ENCODE measurements at regions not wholly inside any gene's neighbourhood (a gene's known extent, or its start where the extent isn't known, plus 50 kb on each side); places are given as distances from the start of the nearest gene placed in this dataset.

- TF ChIP-seq GATA3 (IDR thresholded peaks at IDR 0.05; ENCODE audit: low read depth, low read length) (no peak), GATA2 (IDR thresholded peaks at IDR 0.05; ENCODE audit: low read depth, low read length) (no peak)
These were observed 161.3 kb downstream of the ZNF608 start for GRCh38 chr5:124584991-124585715.

GRCh38 chr5:124583469-124584350 lies 162.7 kb downstream of the ZNF608 start:
- no peak for TF ChIP-seq GATA3 (IDR thresholded peaks at IDR 0.05; ENCODE audit: low read depth, low read length)
- no peak for TF ChIP-seq GATA2 (IDR thresholded peaks at IDR 0.05; ENCODE audit: low read depth, low read length)

GRCh38 chr5:124582561-124582840 lies 163.9 kb downstream of the ZNF608 start:
- TF ChIP-seq GATA2 (IDR thresholded peaks at IDR 0.05; ENCODE audit: low read depth, low read length) (no peak), GATA3 (IDR thresholded peaks at IDR 0.05; ENCODE audit: low read depth, low read length) (no peak)

GRCh38 chr5:124581738-124582560 lies 164.5 kb downstream of the ZNF608 start:
- no peak for TF ChIP-seq GATA3 (IDR thresholded peaks at IDR 0.05; ENCODE audit: low read depth, low read length)
- no peak for TF ChIP-seq GATA2 (IDR thresholded peaks at IDR 0.05; ENCODE audit: low read depth, low read length)

GRCh38 chr5:124580925-124581737 lies 165.3 kb downstream of the ZNF608 start:
- TF ChIP-seq GATA3 (IDR thresholded peaks at IDR 0.05; ENCODE audit: low read depth, low read length) (no peak), GATA2 (IDR thresholded peaks at IDR 0.05; ENCODE audit: low read depth, low read length) (peak; percentile 41; the same call in 1 of the 2 replicates)

GRCh38 chr5:124580512-124580911 lies 165.9 kb downstream of the ZNF608 start:
- no peak for TF ChIP-seq GATA2 (IDR thresholded peaks at IDR 0.05; ENCODE audit: low read depth, low read length)
- no peak for TF ChIP-seq GATA3 (IDR thresholded peaks at IDR 0.05; ENCODE audit: low read depth, low read length)

GRCh38 chr5:124576848-124577409 lies 169.5 kb downstream of the ZNF608 start:
- TF ChIP-seq GATA2 (IDR thresholded peaks at IDR 0.05; ENCODE audit: low read depth, low read length), result no peak
- TF ChIP-seq GATA3 (IDR thresholded peaks at IDR 0.05; ENCODE audit: low read depth, low read length), result no peak

GRCh38 chr5:124575725-124576124 lies 170.7 kb downstream of the ZNF608 start:
- no peak for TF ChIP-seq GATA2 (IDR thresholded peaks at IDR 0.05; ENCODE audit: low read depth, low read length)
- no peak for TF ChIP-seq GATA3 (IDR thresholded peaks at IDR 0.05; ENCODE audit: low read depth, low read length)

- no peak for TF ChIP-seq GATA3 (IDR thresholded peaks at IDR 0.05; ENCODE audit: low read depth, low read length)
These were observed 171.7 kb downstream of the ZNF608 start for GRCh38 chr5:124574521-124575436.

GRCh38 chr5:124572971-124573370 lies 173.5 kb downstream of the ZNF608 start:
- TF ChIP-seq GATA2 (IDR thresholded peaks at IDR 0.05; ENCODE audit: low read depth, low read length) (no peak), GATA3 (IDR thresholded peaks at IDR 0.05; ENCODE audit: low read depth, low read length) (no peak)

GRCh38 chr5:124570285-124571035 lies 176.0 kb downstream of the ZNF608 start:
- TF ChIP-seq GATA2 (IDR thresholded peaks at IDR 0.05; ENCODE audit: low read depth, low read length), result no peak
- no peak for TF ChIP-seq GATA3 (IDR thresholded peaks at IDR 0.05; ENCODE audit: low read depth, low read length)

Data from SH-SY5Y (cell line).